BLaER1 (cell line): ENCODE measurements at regions not wholly inside any gene's neighbourhood (a gene's known extent, or its start where the extent isn't known, plus 50 kb on each side); places are given as distances from the start of the nearest gene placed in this dataset.

Source experiments
- H3K27ac ChIP-seq: shearing (Covaris generic); formaldehyde crosslinking; 2 replicates; pipeline ENCODE4 v1.8.1; 2022
- H3K27me3 ChIP-seq: shearing (Covaris generic); formaldehyde crosslinking; 2 replicates; pipeline ENCODE4 v1.8.1; 2022
- H3K36me3 ChIP-seq: shearing (Covaris generic); formaldehyde crosslinking; 2 replicates; pipeline ENCODE4 v1.8.1; 2022
- H3K4me1 ChIP-seq: shearing (Covaris generic); formaldehyde crosslinking; 2 replicates; pipeline ENCODE4 v1.8.1; 2022
- H3K4me2 ChIP-seq: shearing (Covaris generic); formaldehyde crosslinking; 2 replicates; pipeline ENCODE4 v1.8.1; 2022
- H3K4me3 ChIP-seq: shearing (Covaris generic); formaldehyde crosslinking; 2 replicates; pipeline ENCODE4 v1.8.1; 2022
- H3K9ac ChIP-seq: shearing (Covaris generic); formaldehyde crosslinking; 2 replicates; pipeline ENCODE4 v1.8.1; 2022
- H3K9me3 ChIP-seq: shearing (Covaris generic); formaldehyde crosslinking; 2 replicates; pipeline ENCODE4 v1.8.1; 2022
- H4K20me1 ChIP-seq: shearing (Covaris generic); formaldehyde crosslinking; 2 replicates; pipeline ENCODE4 v1.8.1; 2022
- Cebpa-rat ChIP-seq: shearing (Covaris generic); IDR thresholded peaks from 2 replicates; pipeline ENCODE4 v1.8.1; 2022

GRCh38 chr10:32155075-32155516 is 98.9 kb upstream of the KIF5B start:
- Histone ChIP-seq H3K4me3 (no peak overlapping the region), H4K20me1 (no peaks in the 10 kb centered on the region), H3K9ac (no peak overlapping the region), H3K9me3 (peaks cover 16% of the 10 kb centered on the region), H3K27ac (no peak overlapping the region), H3K4me2 (no peak overlapping the region), H3K4me1 (no peaks in the 10 kb centered on the region), H3K27me3 (no peaks in the 10 kb centered on the region), H3K36me3 (no peaks in the 10 kb centered on the region)
- TF ChIP-seq Cebpa-rat = no peak

GRCh38 chr10:32153931-32154330 is 97.7 kb upstream of the KIF5B start:
- Histone ChIP-seq H3K4me3 (no peak overlapping the region), H4K20me1 (no peaks in the 10 kb centered on the region), H3K4me1 (no peaks in the 10 kb centered on the region)

GRCh38 chr10:32153252-32153651 is 97.0 kb upstream of the KIF5B start:
- Histone ChIP-seq H3K36me3 (no peaks in the 10 kb centered on the region), H3K9me3 (peaks cover 16% of the 10 kb centered on the region), H3K27me3 (no peaks in the 10 kb centered on the region), H3K4me1 (no peaks in the 10 kb centered on the region), H3K4me2 (no peak overlapping the region), H3K9ac (no peak overlapping the region), H3K27ac (no peak overlapping the region), H4K20me1 (no peaks in the 10 kb centered on the region), H3K4me3 (no peak overlapping the region)
- TF ChIP-seq Cebpa-rat = no peak

More at GRCh38 chr10:32153931-32154330, 97.7 kb upstream of the KIF5B start:
- Histone ChIP-seq H3K4me2 (no peak overlapping the region), H3K27ac (no peak overlapping the region), H3K36me3 (no peaks in the 10 kb centered on the region), H3K9me3 (peaks cover 16% of the 10 kb centered on the region), H3K9ac (no peak overlapping the region), H3K27me3 (no peaks in the 10 kb centered on the region)
- TF ChIP-seq Cebpa-rat = no peak

GRCh38 chr10:32151871-32152270 is 95.6 kb upstream of the KIF5B start:
- no peak for TF ChIP-seq Cebpa-rat
- Histone ChIP-seq H3K4me3 (no peak overlapping the region), H3K9me3 (peaks cover 16% of the 10 kb centered on the region), H3K4me2 (no peak overlapping the region), H3K9ac (no peak overlapping the region), H3K27ac (no peak overlapping the region), H3K27me3 (no peaks in the 10 kb centered on the region), H3K4me1 (no peaks in the 10 kb centered on the region), H4K20me1 (no peaks in the 10 kb centered on the region), H3K36me3 (no peaks in the 10 kb centered on the region)

GRCh38 chr10:32150532-32151101 is 94.4 kb upstream of the KIF5B start:
- peaks cover 16% of the 10 kb centered on the region for H3K9me3 ChIP-seq
- H3K36me3 ChIP-seq = no peaks in the 10 kb centered on the region
- no peak overlapping the region for H3K9ac ChIP-seq
- no peak for TF ChIP-seq Cebpa-rat
- H3K4me1 ChIP-seq = no peaks in the 10 kb centered on the region
- no peak overlapping the region for H3K4me3 ChIP-seq
- no peaks in the 10 kb centered on the region for H4K20me1 ChIP-seq
- H3K27ac ChIP-seq = no peak overlapping the region
- H3K27me3 ChIP-seq = no peaks in the 10 kb centered on the region
- H3K4me2 ChIP-seq = no peak overlapping the region

- Histone ChIP-seq H3K9me3 (peaks cover 12% of the 10 kb centered on the region), H3K9ac (no peak overlapping the region), H3K4me1 (no peaks in the 10 kb centered on the region), H3K27ac (no peak overlapping the region), H4K20me1 (no peaks in the 10 kb centered on the region), H3K4me2 (no peak overlapping the region), H3K27me3 (no peaks in the 10 kb centered on the region), H3K36me3 (no peaks in the 10 kb centered on the region), H3K4me3 (no peak overlapping the region)
- no peak for TF ChIP-seq Cebpa-rat
Measured at GRCh38 chr10:32149252-32149955, 93.2 kb upstream of the KIF5B start.

- Histone ChIP-seq H3K4me1 (no peaks in the 10 kb centered on the region), H3K4me2 (no peak overlapping the region), H3K27ac (no peak overlapping the region)
Measured at GRCh38 chr10:32148864-32149251, 92.6 kb upstream of the KIF5B start.

GRCh38 chr10:32147730-32148129 is 91.5 kb upstream of the KIF5B start:
- no peak overlapping the region for H3K9ac ChIP-seq
- H3K4me3 ChIP-seq = no peak overlapping the region
- TF ChIP-seq Cebpa-rat = no peak

More at GRCh38 chr10:32148864-32149251, 92.6 kb upstream of the KIF5B start:
- no peak overlapping the region for H3K9ac ChIP-seq
- H3K9me3 ChIP-seq = peaks cover 7% of the 10 kb centered on the region
- no peak overlapping the region for H3K4me3 ChIP-seq
- H4K20me1 ChIP-seq = no peaks in the 10 kb centered on the region
- no peaks in the 10 kb centered on the region for H3K36me3 ChIP-seq
- no peak for TF ChIP-seq Cebpa-rat
- H3K27me3 ChIP-seq = no peaks in the 10 kb centered on the region

GRCh38 chr10:32146166-32146565 is 89.9 kb upstream of the KIF5B start:
- no peaks in the 10 kb centered on the region for H3K9me3 ChIP-seq
- H3K4me1 ChIP-seq = no peaks in the 10 kb centered on the region
- TF ChIP-seq Cebpa-rat = no peak
- H3K9ac ChIP-seq = no peak overlapping the region
- no peak overlapping the region for H3K4me2 ChIP-seq
- H3K4me3 ChIP-seq = no peak overlapping the region
- H4K20me1 ChIP-seq = no peaks in the 10 kb centered on the region
- no peak overlapping the region for H3K27ac ChIP-seq
- no peaks in the 10 kb centered on the region for H3K36me3 ChIP-seq
- H3K27me3 ChIP-seq = no peaks in the 10 kb centered on the region

More at GRCh38 chr10:32147730-32148129, 91.5 kb upstream of the KIF5B start:
- H3K27ac ChIP-seq = no peak overlapping the region
- no peak overlapping the region for H3K4me2 ChIP-seq
- no peaks in the 10 kb centered on the region for H3K27me3 ChIP-seq
- no peaks in the 10 kb centered on the region for H4K20me1 ChIP-seq
- H3K36me3 ChIP-seq = no peaks in the 10 kb centered on the region
- H3K9me3 ChIP-seq = no peaks in the 10 kb centered on the region
- no peaks in the 10 kb centered on the region for H3K4me1 ChIP-seq

GRCh38 chr10:32144817-32145688 is 88.8 kb upstream of the KIF5B start:
- no peaks in the 10 kb centered on the region for H3K27me3 ChIP-seq
- no peaks in the 10 kb centered on the region for H3K4me1 ChIP-seq
- H3K4me2 ChIP-seq = no peak overlapping the region
- no peak overlapping the region for H3K4me3 ChIP-seq
- H4K20me1 ChIP-seq = no peaks in the 10 kb centered on the region
- no peaks in the 10 kb centered on the region for H3K36me3 ChIP-seq
- no peaks in the 10 kb centered on the region for H3K9me3 ChIP-seq
- H3K9ac ChIP-seq = no peak overlapping the region
- no peak overlapping the region for H3K27ac ChIP-seq
- TF ChIP-seq Cebpa-rat = no peak
